ENCODE measurements at regions not wholly inside any gene's neighbourhood (a gene's known extent, or its start where the extent isn't known, plus 50 kb on each side); places are given as distances from the start of the nearest gene placed in this dataset.

DNA sequence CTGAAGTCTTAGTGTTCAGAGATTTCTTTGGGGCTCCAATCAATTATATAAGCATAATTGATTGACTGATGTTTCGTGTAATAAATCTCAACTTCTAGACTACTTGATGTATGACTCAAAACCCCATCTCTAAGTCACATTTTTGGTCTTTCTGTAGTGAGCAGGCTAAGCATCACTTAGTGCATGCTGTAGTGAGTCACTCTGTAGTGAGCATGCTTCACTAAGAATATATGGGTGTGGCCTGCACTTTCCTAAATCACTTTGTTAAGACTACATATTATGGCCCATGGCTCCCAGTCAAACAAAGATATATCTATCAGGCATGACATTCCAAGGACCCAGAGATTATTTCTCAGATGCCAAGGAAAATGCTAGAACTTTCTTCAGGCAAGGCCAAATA lies 909.4 kb upstream of the LRFN5 start:
- no peak for TF ChIP-seq POLR2A (IDR thresholded peaks at IDR 0.05)
- TF ChIP-seq, protein P1, sequence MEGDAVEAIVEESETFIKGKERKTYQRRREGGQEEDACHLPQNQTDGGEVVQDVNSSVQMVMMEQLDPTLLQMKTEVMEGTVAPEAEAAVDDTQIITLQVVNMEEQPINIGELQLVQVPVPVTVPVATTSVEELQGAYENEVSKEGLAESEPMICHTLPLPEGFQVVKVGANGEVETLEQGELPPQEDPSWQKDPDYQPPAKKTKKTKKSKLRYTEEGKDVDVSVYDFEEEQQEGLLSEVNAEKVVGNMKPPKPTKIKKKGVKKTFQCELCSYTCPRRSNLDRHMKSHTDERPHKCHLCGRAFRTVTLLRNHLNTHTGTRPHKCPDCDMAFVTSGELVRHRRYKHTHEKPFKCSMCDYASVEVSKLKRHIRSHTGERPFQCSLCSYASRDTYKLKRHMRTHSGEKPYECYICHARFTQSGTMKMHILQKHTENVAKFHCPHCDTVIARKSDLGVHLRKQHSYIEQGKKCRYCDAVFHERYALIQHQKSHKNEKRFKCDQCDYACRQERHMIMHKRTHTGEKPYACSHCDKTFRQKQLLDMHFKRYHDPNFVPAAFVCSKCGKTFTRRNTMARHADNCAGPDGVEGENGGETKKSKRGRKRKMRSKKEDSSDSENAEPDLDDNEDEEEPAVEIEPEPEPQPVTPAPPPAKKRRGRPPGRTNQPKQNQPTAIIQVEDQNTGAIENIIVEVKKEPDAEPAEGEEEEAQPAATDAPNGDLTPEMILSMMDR (IDR thresholded peaks at IDR 0.05) = no peak

DNA sequence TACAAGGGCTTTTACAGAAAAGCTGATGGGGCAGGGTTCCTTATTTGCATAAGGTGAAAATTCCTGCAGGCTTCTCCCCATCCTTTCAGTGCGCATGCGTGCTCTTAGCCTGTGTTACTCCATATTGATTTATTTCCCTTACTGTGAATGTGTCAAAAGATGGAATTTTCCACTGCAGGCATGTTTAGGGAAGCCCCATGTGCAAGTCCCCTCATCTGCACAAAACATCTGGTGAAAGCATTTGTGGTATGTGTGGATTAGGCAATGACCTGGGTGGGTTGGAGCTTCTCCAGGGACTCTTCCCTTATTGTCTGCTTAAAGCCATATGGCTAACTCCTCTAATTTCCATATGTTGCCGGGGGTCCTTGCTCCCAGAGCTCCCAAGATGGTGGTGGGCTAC lies 912.7 kb upstream of the LRFN5 start:
- Histone ChIP-seq H3K36me3 (no peaks in the 10 kb centered on the region), H3K27me3 (no peaks in the 10 kb centered on the region), H3K27ac (no peak overlapping the region), H3K4me1 (no peaks in the 10 kb centered on the region), H3K4me3 (replicated peaks in 1 of 3) (no peak overlapping the region), H3K9me3 (no peaks in the 10 kb centered on the region)
- DNase-seq = no peak
- TF ChIP-seq, protein P1 (IDR thresholded peaks at IDR 0.05) = no peak
- no peak for TF ChIP-seq POLR2A (IDR thresholded peaks at IDR 0.05)
- 88 to 93% methylated on average over 3 of the region's 3 CpGs for WGBS, 2 donors
- intact Hi-C loops (cut with DNase I) = no loop called here

More for the DNA sequence above, 909.4 kb upstream of the LRFN5 start:
- no peaks in the 10 kb centered on the region for H3K9me3 ChIP-seq
- no peaks in the 10 kb centered on the region for H3K27me3 ChIP-seq
- no peak overlapping the region for H3K4me3 ChIP-seq (replicated peaks in 1 of 3)
- 87 to 90% methylated on average over 1 of the region's 1 CpG for WGBS, 2 donors
- intact Hi-C loops (cut with DNase I) = no loop called here
- no peaks in the 10 kb centered on the region for H3K36me3 ChIP-seq
- no peak for DNase-seq
- no peak overlapping the region for H3K27ac ChIP-seq
- no peaks in the 10 kb centered on the region for H3K4me1 ChIP-seq

DNA sequence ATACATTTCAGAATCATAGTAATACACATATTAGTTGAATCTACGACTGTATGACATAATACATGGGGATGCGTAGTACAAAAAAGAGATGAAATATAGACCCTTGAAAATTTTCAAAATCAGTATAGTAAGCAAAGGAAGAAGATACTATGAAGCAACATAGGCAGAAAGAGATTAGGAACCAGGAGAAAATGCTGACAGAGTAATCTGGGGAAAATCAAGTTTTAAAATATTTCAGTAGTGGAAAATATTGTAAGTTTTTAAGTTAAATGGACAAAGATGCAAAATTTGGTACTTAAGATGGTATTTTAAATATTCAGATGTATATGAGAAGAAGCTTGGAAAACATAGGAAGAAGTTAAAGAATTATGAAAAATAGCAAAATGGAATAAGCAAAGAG lies 915.6 kb upstream of the LRFN5 start:
- WGBS, 2 donors = 95 to 96% methylated on average over 2 of the region's 2 CpGs

DNA sequence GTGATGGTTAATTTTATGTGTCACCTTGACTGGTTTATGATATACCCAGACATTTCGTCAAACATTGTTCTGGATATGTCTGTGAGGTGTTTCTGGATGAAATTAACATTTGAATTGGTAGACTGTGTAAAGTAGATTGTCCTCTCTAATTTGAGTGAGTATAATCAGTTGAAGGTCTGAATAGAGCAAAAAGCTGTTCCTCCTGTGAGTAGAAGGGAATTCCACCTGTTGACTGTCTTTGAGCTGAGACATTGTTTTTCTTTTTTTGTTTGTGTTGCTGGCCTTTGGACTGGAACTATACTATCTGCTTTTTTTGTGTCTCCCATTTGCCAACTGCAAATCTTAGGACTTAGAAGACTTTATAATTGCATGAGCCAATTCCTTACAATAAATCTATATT lies 920.9 kb upstream of the LRFN5 start:
- no peak overlapping the region for H3K4me3 ChIP-seq (replicated peaks in 1 of 3)
- H3K36me3 ChIP-seq = no peaks in the 10 kb centered on the region
- WGBS, 2 donors = 75 to 90% methylated on average over 1 of the region's 1 CpG
- no peaks in the 10 kb centered on the region for H3K9me3 ChIP-seq
- no peaks in the 10 kb centered on the region for H3K27me3 ChIP-seq
- intact Hi-C loops (cut with DNase I) = no loop called here
- no peak overlapping the region for H3K27ac ChIP-seq
- TF ChIP-seq, protein P1 (IDR thresholded peaks at IDR 0.05) = no peak
- no peak for TF ChIP-seq POLR2A (IDR thresholded peaks at IDR 0.05)
- no peaks in the 10 kb centered on the region for H3K4me1 ChIP-seq
- no peak for DNase-seq

More for the DNA sequence above, 915.6 kb upstream of the LRFN5 start:
- Histone ChIP-seq H3K9me3 (no peaks in the 10 kb centered on the region), H3K36me3 (no peaks in the 10 kb centered on the region), H3K27me3 (no peaks in the 10 kb centered on the region), H3K27ac (no peak overlapping the region), H3K4me1 (no peaks in the 10 kb centered on the region), H3K4me3 (replicated peaks in 1 of 3) (no peak overlapping the region)
- DNase-seq = no peak
- intact Hi-C loops (cut with DNase I) = no loop called here
- TF ChIP-seq, protein P1 (IDR thresholded peaks at IDR 0.05) = no peak
- no peak for TF ChIP-seq POLR2A (IDR thresholded peaks at IDR 0.05)

DNA sequence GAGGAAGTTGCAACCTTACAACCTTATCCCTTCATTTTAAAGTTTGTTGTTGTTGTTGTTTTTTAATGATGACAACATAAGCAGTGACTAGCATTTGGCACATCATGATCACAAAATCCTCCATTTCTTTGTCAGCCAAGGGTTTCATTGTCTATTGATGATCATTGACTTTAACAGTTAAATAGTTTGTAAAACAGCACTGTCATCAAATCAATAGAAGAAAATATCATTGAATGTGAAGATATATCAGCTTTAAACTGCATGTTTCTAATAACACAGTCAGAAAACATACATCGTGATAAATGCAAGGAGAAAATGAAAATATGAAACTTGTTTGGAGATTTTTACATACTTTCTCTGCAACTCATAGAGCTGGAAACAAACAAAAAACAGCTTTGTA lies 922.3 kb upstream of the LRFN5 start:
- no peaks in the 10 kb centered on the region for H3K36me3 ChIP-seq
- WGBS, 2 donors = 91 to 93% methylated on average over 1 of the region's 1 CpG
- TF ChIP-seq, protein P1 (IDR thresholded peaks at IDR 0.05) = no peak
- no peak for TF ChIP-seq POLR2A (IDR thresholded peaks at IDR 0.05)
- no peaks in the 10 kb centered on the region for H3K27me3 ChIP-seq
- H3K9me3 ChIP-seq = no peaks in the 10 kb centered on the region
- no peaks in the 10 kb centered on the region for H3K4me1 ChIP-seq
- no peak overlapping the region for H3K27ac ChIP-seq
- intact Hi-C loops (cut with DNase I) = no loop called here
- H3K4me3 ChIP-seq (replicated peaks in 1 of 3) = no peak overlapping the region
- DNase-seq = no peak
